ES-I3 (cell line): ENCODE measurements at regions not wholly inside any gene's neighbourhood (a gene's known extent, or its start where the extent isn't known, plus 50 kb on each side); places are given as distances from the start of the nearest gene placed in this dataset.

Source experiments
- H3K36me3 ChIP-seq: 2 replicates; pipeline ENCODE4 v1.6.1; 2013; ENCODE audit warnings: mild to moderate bottlenecking, low read length, control low read depth, moderate library complexity; ENCODE audit not compliant: insufficient read depth
- H3K4me1 ChIP-seq: 2 replicates; pipeline ENCODE4 v1.6.1; 2013; ENCODE audit warnings: mild to moderate bottlenecking, control low read depth, low read length; ENCODE audit not compliant: insufficient read depth
- H3K9ac ChIP-seq: 2 replicates; pipeline ENCODE4 v1.6.1; 2013; ENCODE audit warnings: low read depth, mild to moderate bottlenecking, low read length, moderate library complexity
- H3K9me3 ChIP-seq: 2 replicates; pipeline ENCODE4 v1.6.1; 2013; ENCODE audit warnings: mild to moderate bottlenecking, low read length, moderate library complexity; ENCODE audit not compliant: control insufficient read depth, insufficient read depth

DNA sequence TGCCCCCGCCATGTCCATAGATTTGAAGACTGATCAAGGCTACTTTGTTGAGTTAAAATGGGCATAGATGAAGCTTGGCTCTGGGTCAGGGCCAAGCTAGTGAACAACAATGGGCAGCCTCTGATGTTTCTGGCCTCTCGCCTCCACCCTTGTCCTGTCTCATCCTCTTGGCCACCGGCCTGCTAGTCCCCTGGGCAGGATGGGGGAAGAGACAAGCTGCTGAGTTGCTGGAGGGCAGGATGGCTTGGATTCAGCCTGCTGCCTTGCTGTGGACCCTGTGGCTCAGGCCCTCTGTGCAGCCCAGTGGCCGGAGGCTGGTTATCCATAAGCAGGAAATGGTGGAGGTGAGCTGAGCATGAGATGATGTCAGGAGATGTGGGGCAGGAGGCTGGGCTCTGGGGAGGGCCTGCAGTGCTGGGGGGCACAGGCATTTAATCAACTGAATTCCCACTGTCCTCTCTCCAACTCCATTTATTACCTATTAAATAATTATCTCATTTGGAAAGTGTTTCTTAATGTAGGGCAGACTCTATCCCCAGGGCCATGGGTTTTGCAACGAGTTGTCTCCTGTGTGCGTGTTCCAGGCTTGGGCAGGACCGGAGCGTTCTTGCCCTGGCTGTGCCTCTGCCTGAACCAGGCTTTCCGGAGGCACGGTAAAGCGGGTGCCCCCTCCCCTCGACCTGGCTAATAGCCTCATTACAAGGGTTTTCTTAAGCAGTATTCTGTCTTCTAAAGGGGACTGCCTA lies 122.9 kb downstream of the GLI2 start:
- H3K9ac ChIP-seq = no peak overlapping the region
- peaks cover 24% of the 10 kb centered on the region for H3K4me1 ChIP-seq
- H3K9me3 ChIP-seq = no peaks in the 10 kb centered on the region
- no peaks in the 10 kb centered on the region for H3K36me3 ChIP-seq

DNA sequence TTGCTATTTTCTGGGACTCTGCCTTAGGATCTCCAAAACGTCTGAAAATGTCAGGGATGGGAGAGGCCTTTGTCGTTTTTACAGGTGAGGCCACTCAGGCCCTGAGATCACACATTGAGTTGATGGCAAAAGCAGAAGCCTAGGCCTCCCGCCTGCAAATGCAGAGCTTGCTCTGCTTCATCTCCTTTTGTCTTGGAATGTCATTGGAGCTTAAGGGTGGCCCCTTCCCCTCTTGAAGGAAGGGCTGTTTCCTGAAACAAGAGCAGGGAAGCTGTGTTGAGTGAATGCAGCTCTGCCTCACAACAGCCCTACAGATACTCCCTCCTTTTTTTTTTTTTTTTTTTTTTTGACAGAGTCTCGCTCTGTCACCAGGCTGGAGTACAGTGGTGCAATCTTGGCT lies 123.5 kb downstream of the GLI2 start:
- Histone ChIP-seq H3K9me3 (no peaks in the 10 kb centered on the region), H3K4me1 (peaks cover 24% of the 10 kb centered on the region), H3K9ac (no peak overlapping the region), H3K36me3 (no peaks in the 10 kb centered on the region)

DNA sequence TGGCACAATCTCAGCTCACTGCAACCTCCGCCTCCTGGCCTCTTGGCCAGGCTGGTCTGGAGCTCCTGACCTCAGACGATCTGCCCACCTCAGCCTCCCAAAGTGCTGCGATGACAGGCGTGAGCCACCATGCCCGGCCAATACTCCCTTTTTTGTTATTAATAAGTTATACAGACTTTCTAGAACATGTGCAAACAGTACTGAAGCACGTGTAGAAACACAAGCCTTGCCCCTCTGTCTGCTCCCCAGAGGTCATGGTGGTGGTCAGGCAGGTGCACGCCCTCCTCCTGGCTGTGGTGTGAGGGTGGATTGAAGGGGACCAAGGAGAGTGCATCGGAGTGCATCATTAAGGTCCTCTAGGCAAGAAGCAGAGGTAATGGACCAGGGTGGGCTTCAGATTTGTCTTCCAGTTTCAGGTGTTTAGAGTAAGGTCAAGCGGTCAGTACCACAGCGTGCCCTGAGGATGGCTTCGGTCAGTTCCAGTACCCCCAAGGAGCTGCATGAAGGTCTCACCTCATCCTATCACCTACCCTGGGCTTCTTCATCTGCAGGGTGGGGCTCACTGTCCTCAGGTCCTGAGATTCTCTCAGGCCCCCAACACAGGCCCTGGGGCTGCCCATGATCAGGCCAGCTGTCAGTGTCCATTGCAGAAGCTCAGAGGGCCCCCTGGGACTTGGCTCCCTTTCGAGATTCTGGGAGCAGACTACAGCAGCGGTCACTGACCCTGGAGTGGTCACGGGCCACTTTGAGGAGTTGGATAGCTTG lies 124.3 kb downstream of the GLI2 start:
- no peaks in the 10 kb centered on the region for H3K36me3 ChIP-seq
- H3K9ac ChIP-seq = no peak overlapping the region
- peaks cover 24% of the 10 kb centered on the region for H3K4me1 ChIP-seq

GRCh38 chr2:120860579-120860922 lies 124.9 kb downstream of the GLI2 start:
- no peak overlapping the region for H3K9ac ChIP-seq
- no peaks in the 10 kb centered on the region for H3K36me3 ChIP-seq
- no peaks in the 10 kb centered on the region for H3K9me3 ChIP-seq
- H3K4me1 ChIP-seq = peaks cover 24% of the 10 kb centered on the region

More for the DNA sequence above, 124.3 kb downstream of the GLI2 start:
- no peaks in the 10 kb centered on the region for H3K9me3 ChIP-seq

- Histone ChIP-seq H3K9ac (no peak overlapping the region), H3K36me3 (no peaks in the 10 kb centered on the region), H3K4me1 (peaks cover 26% of the 10 kb centered on the region), H3K9me3 (no peaks in the 10 kb centered on the region)
These were observed 125.5 kb downstream of the GLI2 start for GRCh38 chr2:120861191-120861575.

GRCh38 chr2:120861576-120862191 lies 126.0 kb downstream of the GLI2 start:
- Histone ChIP-seq H3K9me3 (no peaks in the 10 kb centered on the region), H3K9ac (no peak overlapping the region), H3K4me1 (peaks cover 26% of the 10 kb centered on the region), H3K36me3 (no peaks in the 10 kb centered on the region)

DNA sequence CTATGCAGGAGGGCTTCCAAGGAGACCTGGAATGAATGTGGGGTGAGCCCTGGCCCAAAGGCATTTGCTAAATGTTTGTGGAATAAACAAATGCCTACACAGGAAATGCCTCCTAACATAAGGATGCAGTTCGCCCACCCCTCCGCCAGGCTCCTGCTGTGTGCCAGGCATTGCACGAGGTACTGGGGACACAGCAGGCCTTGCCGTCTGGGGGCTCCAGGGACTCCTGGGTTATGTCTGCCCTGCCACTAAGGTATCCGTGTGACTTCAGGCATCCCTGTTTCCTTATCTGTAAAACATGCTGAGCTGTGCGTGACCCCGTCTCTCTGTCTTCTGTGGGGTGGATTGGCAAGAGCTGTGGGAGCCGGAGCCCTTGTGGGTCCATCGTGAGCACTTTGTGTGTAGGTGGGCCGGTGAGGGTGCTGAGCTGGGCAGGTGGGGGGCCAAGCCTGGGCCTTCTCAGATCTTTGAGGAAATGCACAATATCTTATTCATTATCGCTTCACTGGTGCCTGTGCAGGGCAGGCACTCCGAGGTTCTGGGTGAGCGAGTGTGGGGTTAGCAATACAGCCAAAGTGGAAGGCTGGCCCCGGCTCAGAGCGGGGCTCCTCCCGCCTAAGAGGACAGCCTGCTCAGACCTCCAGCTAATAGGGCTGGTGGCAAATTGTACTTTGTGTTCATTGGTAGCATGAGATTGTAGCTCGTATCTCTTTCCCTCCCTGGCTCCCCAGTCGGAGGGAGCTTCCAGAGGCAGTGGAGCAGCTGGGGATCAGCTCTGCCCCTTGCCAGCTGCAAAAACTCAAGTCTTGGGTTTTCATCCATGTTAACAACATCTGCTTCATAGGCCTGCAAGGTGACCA lies 126.8 kb downstream of the GLI2 start:
- no peaks in the 10 kb centered on the region for H3K36me3 ChIP-seq
- no peaks in the 10 kb centered on the region for H3K9me3 ChIP-seq
- H3K4me1 ChIP-seq = peaks cover 30% of the 10 kb centered on the region
- H3K9ac ChIP-seq = no peak overlapping the region

GRCh38 chr2:120863146-120863545 lies 127.5 kb downstream of the GLI2 start:
- H3K9ac ChIP-seq = no peak overlapping the region
- peaks cover 33% of the 10 kb centered on the region for H3K4me1 ChIP-seq
- H3K9me3 ChIP-seq = no peaks in the 10 kb centered on the region
- no peaks in the 10 kb centered on the region for H3K36me3 ChIP-seq

- H3K9ac ChIP-seq = no peak overlapping the region
- H3K9me3 ChIP-seq = no peaks in the 10 kb centered on the region
- H3K4me1 ChIP-seq = peaks cover 33% of the 10 kb centered on the region
These were observed 128.1 kb downstream of the GLI2 start for GRCh38 chr2:120863661-120864320.

DNA sequence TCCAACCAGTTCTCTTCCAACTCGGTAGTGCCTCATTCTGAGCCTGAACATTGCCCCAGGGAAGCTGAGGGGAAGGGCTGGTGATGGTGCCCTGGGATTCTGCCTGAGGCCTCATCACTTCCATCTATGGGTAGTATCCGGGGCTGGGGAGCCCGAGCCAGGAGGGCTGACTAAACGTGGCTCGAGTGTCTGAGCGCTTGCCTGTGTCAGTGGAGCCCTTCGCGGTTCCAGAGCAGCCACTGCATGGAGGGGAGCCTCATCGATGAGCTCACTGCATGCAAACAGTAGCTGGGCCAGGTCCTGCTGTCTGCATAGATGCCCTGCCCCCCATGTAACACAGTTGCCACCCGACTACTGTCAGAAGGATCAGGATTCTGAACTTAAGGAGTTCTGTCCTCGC lies 129.3 kb downstream of the GLI2 start:
- peaks cover 31% of the 10 kb centered on the region for H3K4me1 ChIP-seq
- no peaks in the 10 kb centered on the region for H3K9me3 ChIP-seq
- no peak overlapping the region for H3K9ac ChIP-seq
- H3K36me3 ChIP-seq = no peaks in the 10 kb centered on the region

More at GRCh38 chr2:120863661-120864320, 128.1 kb downstream of the GLI2 start:
- no peaks in the 10 kb centered on the region for H3K36me3 ChIP-seq

GRCh38 chr2:120865656-120866055 lies 130.0 kb downstream of the GLI2 start:
- no peaks in the 10 kb centered on the region for H3K36me3 ChIP-seq
- no peaks in the 10 kb centered on the region for H3K9me3 ChIP-seq
- peaks cover 31% of the 10 kb centered on the region for H3K4me1 ChIP-seq
- no peak overlapping the region for H3K9ac ChIP-seq

DNA sequence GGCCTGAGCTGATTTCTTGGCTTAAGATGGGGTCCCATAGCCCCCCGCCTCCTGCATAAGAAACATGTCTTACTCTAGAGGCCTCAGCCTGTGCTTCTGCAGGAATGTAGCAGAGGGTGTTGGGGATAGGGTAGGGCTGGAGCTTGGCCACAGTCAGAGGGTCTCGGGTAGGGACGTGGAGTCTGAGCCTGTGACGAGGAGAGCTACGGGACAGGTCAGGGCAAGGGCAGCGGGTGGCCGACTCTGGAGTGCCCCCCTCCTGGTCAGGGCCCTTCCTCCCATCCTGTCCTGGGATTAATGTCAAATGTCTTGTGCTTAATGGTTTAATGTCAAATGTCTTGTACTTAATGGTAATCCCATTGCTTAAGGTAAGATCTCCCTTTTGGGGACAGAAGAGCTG lies 130.4 kb downstream of the GLI2 start:
- no peak overlapping the region for H3K9ac ChIP-seq
- H3K4me1 ChIP-seq = peaks cover 31% of the 10 kb centered on the region
- no peaks in the 10 kb centered on the region for H3K36me3 ChIP-seq
- H3K9me3 ChIP-seq = no peaks in the 10 kb centered on the region

DNA sequence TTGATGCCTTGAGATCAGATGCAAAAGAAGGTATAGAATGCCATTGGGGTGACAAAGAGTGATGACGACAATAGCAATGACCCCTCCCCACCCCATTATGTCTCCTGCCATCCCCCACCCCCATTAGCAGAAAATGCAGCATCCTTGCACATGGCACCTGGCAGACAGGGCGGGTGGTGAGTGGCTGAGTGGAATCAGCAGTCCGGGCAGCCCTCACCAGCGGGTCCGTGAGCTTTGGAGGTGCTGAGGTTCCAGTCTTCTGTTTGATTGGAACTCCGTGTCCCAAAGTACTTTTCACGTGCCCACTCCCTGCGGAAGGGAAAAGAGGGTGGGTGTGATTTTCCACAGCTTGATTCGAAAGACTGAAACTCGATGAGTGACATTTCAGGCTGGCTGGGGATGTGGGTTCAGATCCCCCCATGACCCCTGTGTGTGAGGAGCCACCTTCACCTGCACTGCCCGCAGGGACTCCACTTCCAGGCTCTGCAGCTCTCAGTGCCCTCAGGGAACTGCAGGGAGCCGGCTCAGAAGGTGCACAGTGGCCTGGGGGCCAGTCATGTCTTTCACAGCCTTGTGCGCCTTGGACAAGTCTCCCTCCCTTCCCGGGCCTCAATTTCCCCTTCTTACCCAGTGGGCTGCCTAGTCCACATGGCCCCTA lies 130.9 kb downstream of the GLI2 start:
- H3K9me3 ChIP-seq = no peaks in the 10 kb centered on the region
- no peak overlapping the region for H3K9ac ChIP-seq
- no peaks in the 10 kb centered on the region for H3K36me3 ChIP-seq
- H3K4me1 ChIP-seq = peaks cover 29% of the 10 kb centered on the region
